ENCODE measurements at regions not wholly inside any gene's neighbourhood (a gene's known extent, or its start where the extent isn't known, plus 50 kb on each side); places are given as distances from the start of the nearest gene placed in this dataset.

- no peaks in the 10 kb centered on the region for H3K36me3 ChIP-seq
- TF ChIP-seq CTCF (IDR thresholded peaks at IDR 0.05): no peak
- H3K27me3 ChIP-seq: no peaks in the 10 kb centered on the region
- H3K27ac ChIP-seq: no peak overlapping the region
- no peak for DNase-seq (ENCODE audit: low spot score)
- no peaks in the 10 kb centered on the region for H3K4me1 ChIP-seq
- no peak overlapping the region for H3K4me3 ChIP-seq
- no peaks in the 10 kb centered on the region for H3K9me3 ChIP-seq
Measured at GRCh38 chr12:74848006-74848405, 310.4 kb downstream of the ATXN7L3B start.

- no peak for DNase-seq (ENCODE audit: low spot score)
- H3K9me3 ChIP-seq: no peaks in the 10 kb centered on the region
- no peak for TF ChIP-seq CTCF (IDR thresholded peaks at IDR 0.05)
Measured at GRCh38 chr12:74849801-74850200, 312.2 kb downstream of the ATXN7L3B start.

GRCh38 chr12:74871817-74872216 lies 334.2 kb downstream of the ATXN7L3B start:
- no peak overlapping the region for H3K27ac ChIP-seq
- no peak for TF ChIP-seq CTCF (IDR thresholded peaks at IDR 0.05)

More at GRCh38 chr12:74849801-74850200, 312.2 kb downstream of the ATXN7L3B start:
- Histone ChIP-seq H3K36me3 (no peaks in the 10 kb centered on the region), H3K27me3 (no peaks in the 10 kb centered on the region), H3K4me1 (no peaks in the 10 kb centered on the region), H3K27ac (no peak overlapping the region), H3K4me3 (no peak overlapping the region)

GRCh38 chr12:74885775-74886174 lies 323.9 kb downstream of the KCNC2 start:
- Histone ChIP-seq H3K27ac (no peak overlapping the region), H3K36me3 (no peaks in the 10 kb centered on the region), H3K9me3 (peaks cover 0 to 4% of the 10 kb centered on the region in 2 donors), H3K4me1 (peaks cover 0 to 3% of the 10 kb centered on the region in 2 donors), H3K4me3 (no peak overlapping the region), H3K27me3 (no peaks in the 10 kb centered on the region)
- no peak for TF ChIP-seq CTCF (IDR thresholded peaks at IDR 0.05)
- DNase-seq (ENCODE audit: low spot score): no peak

More at GRCh38 chr12:74871817-74872216, 334.2 kb downstream of the ATXN7L3B start:
- H3K4me3 ChIP-seq: no peak overlapping the region
- no peaks in the 10 kb centered on the region for H3K27me3 ChIP-seq
- H3K36me3 ChIP-seq: no peaks in the 10 kb centered on the region
- H3K9me3 ChIP-seq: no peaks in the 10 kb centered on the region
- no peak for DNase-seq (ENCODE audit: low spot score)
- H3K4me1 ChIP-seq: no peaks in the 10 kb centered on the region

- no peak for TF ChIP-seq CTCF (IDR thresholded peaks at IDR 0.05)
- Histone ChIP-seq H3K27ac (no peak overlapping the region), H3K36me3 (no peaks in the 10 kb centered on the region), H3K27me3 (no peaks in the 10 kb centered on the region), H3K4me1 (peaks cover 0 to 3% of the 10 kb centered on the region in 2 donors), H3K4me3 (no peak overlapping the region), H3K9me3 (no peaks in the 10 kb centered on the region)
- DNase-seq (ENCODE audit: low spot score): no peak
Measured at GRCh38 chr12:74889073-74889472, 320.6 kb downstream of the KCNC2 start.

GRCh38 chr12:74889563-74890236 lies 319.9 kb downstream of the KCNC2 start:
- H3K36me3 ChIP-seq: no peaks in the 10 kb centered on the region
- DNase-seq (ENCODE audit: low spot score): no peak
- TF ChIP-seq CTCF (IDR thresholded peaks at IDR 0.05): no peak
- no peaks in the 10 kb centered on the region for H3K27me3 ChIP-seq
- H3K4me1 ChIP-seq: peaks cover 0 to 3% of the 10 kb centered on the region in 2 donors
- no peak overlapping the region for H3K27ac ChIP-seq
- H3K9me3 ChIP-seq: no peaks in the 10 kb centered on the region
- H3K4me3 ChIP-seq: no peak overlapping the region

All from right atrium auricular region (tissue), 2 donors.